Fibroblast of lung (primary cell): ENCODE measurements at regions not wholly inside any gene's neighbourhood (a gene's known extent, or its start where the extent isn't known, plus 50 kb on each side); places are given as distances from the start of the nearest gene placed in this dataset.
A peak's percentile ranks its signal among the peaks of the same experiment; 100 is the strongest.

Experiments
- DNase-seq, 2 donors: peaks; one replicate each; pipeline versions ENCODE4 v3.0.0 to v3.0.0-alpha.2; 2010; ENCODE audit warnings: low read depth in 2 of 2
- H2AFZ ChIP-seq: 2 replicates; pipeline ENCODE4 v1.5.1; 2012; ENCODE audit warnings: low read length, control low read depth, inconsistent platforms
- H3K27ac ChIP-seq: 2 replicates; pipeline ENCODE4 v1.5.1; 2011; ENCODE audit warnings: low read length, control low read depth; ENCODE audit not compliant: insufficient read depth
- H3K27me3 ChIP-seq: 2 replicates; pipeline ENCODE4 v1.5.1; 2011; ENCODE audit warnings: mild to moderate bottlenecking, low read length; ENCODE audit not compliant: control insufficient read depth, insufficient read depth
- H3K36me3 ChIP-seq: 2 replicates; pipeline ENCODE4 v1.5.1; 2011; ENCODE audit warnings: low read length; ENCODE audit not compliant: control insufficient read depth, insufficient read depth
- H3K4me1 ChIP-seq: 2 replicates; pipeline ENCODE4 v1.5.1; 2011; ENCODE audit warnings: low read length; ENCODE audit not compliant: control insufficient read depth, insufficient read depth; ENCODE audit errors: extremely low read depth
- H3K4me2 ChIP-seq: 2 replicates; pipeline ENCODE4 v1.5.1; 2011; ENCODE audit warnings: low read length, control low read depth; ENCODE audit not compliant: insufficient read depth; ENCODE audit errors: extremely low read depth
- H3K4me3 ChIP-seq, 4 experiments: fragments of 200-600 bp in 1 of 4; sonication (generic) in 1 of 4; replicated peaks in 1 of 4; 2 replicates each; pipeline ENCODE4 v1.5.1; 2011 to 2016; ENCODE audit warnings: low read length in 4 of 4, low read depth in 3 of 4, mild to moderate bottlenecking in 3 of 4, control low read depth in 2 of 4, inconsistent platforms in 1 of 4, mixed read lengths in 1 of 4; ENCODE audit not compliant: insufficient read depth in 1 of 4; ENCODE audit errors: control extremely low read depth in 1 of 4
- H3K79me2 ChIP-seq: 2 replicates; pipeline ENCODE4 v1.5.1; 2012; ENCODE audit warnings: mild to moderate bottlenecking, low read length, inconsistent platforms; ENCODE audit not compliant: control insufficient read depth, insufficient read depth
- H3K9ac ChIP-seq: 2 replicates; pipeline ENCODE4 v1.5.1; 2011; ENCODE audit warnings: mild to moderate bottlenecking, low read length, control low read depth; ENCODE audit not compliant: insufficient read depth
- H3K9me3 ChIP-seq: 2 replicates; pipeline ENCODE4 v1.5.1; 2012; ENCODE audit warnings: low read depth, low read length; ENCODE audit not compliant: control insufficient read depth, insufficient read depth
- H4K20me1 ChIP-seq: 2 replicates; pipeline ENCODE4 v1.5.1; 2011; ENCODE audit warnings: low read length; ENCODE audit not compliant: control insufficient read depth, insufficient read depth; ENCODE audit errors: extremely low read depth
- CTCF ChIP-seq, 2 donors: IDR thresholded peaks in 1 of 2; conservative IDR thresholded peaks in 1 of 2; 1 replicate in 1 of 2; 2 replicates in 1 of 2; pipeline ENCODE4 v1.5.1; 2011 to 2012; ENCODE audit warnings: low read length in 2 of 2, control low read depth in 1 of 2, inconsistent platforms in 1 of 2, low read depth in 1 of 2, mild to moderate bottlenecking in 1 of 2
- EZH2 ChIP-seq: IDR thresholded peaks from 2 replicates; pipeline ENCODE4 v1.5.1; 2012; ENCODE audit warnings: low read length, control low read depth, mild to moderate bottlenecking; ENCODE audit errors: missing control alignments

GRCh38 chr22:46058591-46059519, 81.9 kb upstream of the WNT7B start:
- Histone ChIP-seq H3K79me2 (peaks cover 98% of the 10 kb centered on the region), H3K9me3 (no peaks in the 10 kb centered on the region), H3K4me2 (peak overlapping the region; percentile 48), H3K9ac (peak overlapping the region; percentile 73), H2AFZ (no peak overlapping the region), H4K20me1 (no peaks in the 10 kb centered on the region), H3K4me1 (peaks cover 28% of the 10 kb centered on the region), H3K27ac (peak overlapping the region; percentile 95), H3K4me3 (peak overlapping the region; percentile 27 to 70 (median 48)), H3K27me3 (no peaks in the 10 kb centered on the region), H3K36me3 (no peaks in the 10 kb centered on the region)
- TF ChIP-seq CTCF (conservative IDR thresholded peaks at IDR 0.05 in 1 of 2, IDR thresholded peaks at IDR 0.05 in 1 of 2; ENCODE audit: low read depth in 1 of 2, low read length in 2 of 2) (no peak), EZH2 (no peak)
- DNase-seq = peak in 1 of 2 donors; percentile 56

- no peak overlapping the region for H3K4me2 ChIP-seq
- no peak overlapping the region for H3K27ac ChIP-seq
- peak in 1 of 2 donors; percentile 27 for DNase-seq
- no peaks in the 10 kb centered on the region for H4K20me1 ChIP-seq
- no peak overlapping the region for H2AFZ ChIP-seq
- H3K9ac ChIP-seq = no peak overlapping the region
- no peaks in the 10 kb centered on the region for H3K36me3 ChIP-seq
- H3K4me3 ChIP-seq = no peak overlapping the region
- peaks cover 30% of the 10 kb centered on the region for H3K4me1 ChIP-seq
- H3K9me3 ChIP-seq = no peaks in the 10 kb centered on the region
- H3K27me3 ChIP-seq = no peaks in the 10 kb centered on the region
- peaks cover 100% of the 10 kb centered on the region for H3K79me2 ChIP-seq
- no peak for TF ChIP-seq EZH2
- TF ChIP-seq CTCF (conservative IDR thresholded peaks at IDR 0.05 in 1 of 2, IDR thresholded peaks at IDR 0.05 in 1 of 2; ENCODE audit: low read depth in 1 of 2, low read length in 2 of 2) = no peak
These were observed 83.5 kb upstream of the WNT7B start for GRCh38 chr22:46060292-46061123.

- peaks cover 100% of the 10 kb centered on the region for H3K79me2 ChIP-seq
- no peak overlapping the region for H2AFZ ChIP-seq
- H3K9me3 ChIP-seq = no peaks in the 10 kb centered on the region
- H3K27ac ChIP-seq = no peak overlapping the region
- DNase-seq = no peak
- TF ChIP-seq EZH2 (no peak), CTCF (conservative IDR thresholded peaks at IDR 0.05 in 1 of 2, IDR thresholded peaks at IDR 0.05 in 1 of 2; ENCODE audit: low read depth in 1 of 2, low read length in 2 of 2) (no peak)
- peaks cover 25% of the 10 kb centered on the region for H3K4me1 ChIP-seq
- H3K4me3 ChIP-seq = no peak overlapping the region
- H4K20me1 ChIP-seq = no peaks in the 10 kb centered on the region
- H3K36me3 ChIP-seq = no peaks in the 10 kb centered on the region
- no peak overlapping the region for H3K9ac ChIP-seq
- no peak overlapping the region for H3K4me2 ChIP-seq
- no peaks in the 10 kb centered on the region for H3K27me3 ChIP-seq
These were observed 84.2 kb upstream of the WNT7B start for GRCh38 chr22:46061124-46061500.
